HG03442 (cell line): ENCODE measurements at regions not wholly inside any gene's neighbourhood (a gene's known extent, or its start where the extent isn't known, plus 50 kb on each side); places are given as distances from the start of the nearest gene placed in this dataset.
A peak's percentile ranks its signal among the peaks of the same experiment; 100 is the strongest.
"Not testable (repeated sequence)": the region's sequence is repeated elsewhere in the genome, so short reads cannot be mapped to it uniquely, and the experiment has no call there.

ENCODE experiments used
- ATAC-seq: cut with Tn5 transposase; IDR thresholded peaks from one replicate; pipeline ENCODE4 v1.9.1; 2021; ENCODE audit warnings: mild to moderate bottlenecking, moderate library complexity; ENCODE audit not compliant: unreplicated experiment

DNA sequence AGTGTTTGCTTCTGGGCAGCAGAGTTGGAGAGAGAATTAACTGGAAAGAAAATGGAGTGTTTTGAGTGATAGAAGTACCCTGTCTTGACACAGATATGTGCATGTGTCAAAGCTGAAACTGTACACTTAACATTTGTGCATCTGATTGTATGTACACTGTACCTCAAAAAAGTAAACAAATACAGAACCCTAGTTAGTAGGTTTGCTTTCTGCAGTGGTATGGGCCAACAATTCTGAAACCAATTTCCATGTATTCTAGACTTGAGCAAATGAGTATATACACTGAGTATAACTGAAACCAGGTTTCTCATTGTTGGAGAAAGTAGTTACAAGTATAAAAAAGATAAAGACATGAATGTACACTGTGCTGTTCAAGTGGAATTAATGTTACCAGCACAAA lies 52.4 kb downstream of the ELAPOR2 start:
- ATAC-seq: no peak

DNA sequence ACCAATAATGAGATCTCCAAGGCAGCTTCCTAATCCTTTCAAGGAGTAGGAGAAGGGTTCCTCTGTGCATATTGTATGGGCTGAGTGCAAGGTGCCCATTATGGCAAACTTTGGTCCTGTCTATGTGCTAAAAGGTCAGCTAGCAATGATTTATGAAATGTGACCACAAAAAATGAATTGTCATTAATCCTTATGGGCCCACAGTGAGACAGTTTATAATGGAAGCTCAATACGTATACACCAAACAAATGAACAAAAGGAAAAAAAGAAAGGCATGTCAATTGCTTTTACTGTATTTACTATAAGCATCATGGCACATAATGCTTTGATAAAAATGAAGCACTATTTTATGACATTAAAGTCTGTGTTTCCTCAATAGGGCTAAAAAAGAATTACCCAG lies 54.5 kb downstream of the ELAPOR2 start:
- no peak for ATAC-seq

DNA sequence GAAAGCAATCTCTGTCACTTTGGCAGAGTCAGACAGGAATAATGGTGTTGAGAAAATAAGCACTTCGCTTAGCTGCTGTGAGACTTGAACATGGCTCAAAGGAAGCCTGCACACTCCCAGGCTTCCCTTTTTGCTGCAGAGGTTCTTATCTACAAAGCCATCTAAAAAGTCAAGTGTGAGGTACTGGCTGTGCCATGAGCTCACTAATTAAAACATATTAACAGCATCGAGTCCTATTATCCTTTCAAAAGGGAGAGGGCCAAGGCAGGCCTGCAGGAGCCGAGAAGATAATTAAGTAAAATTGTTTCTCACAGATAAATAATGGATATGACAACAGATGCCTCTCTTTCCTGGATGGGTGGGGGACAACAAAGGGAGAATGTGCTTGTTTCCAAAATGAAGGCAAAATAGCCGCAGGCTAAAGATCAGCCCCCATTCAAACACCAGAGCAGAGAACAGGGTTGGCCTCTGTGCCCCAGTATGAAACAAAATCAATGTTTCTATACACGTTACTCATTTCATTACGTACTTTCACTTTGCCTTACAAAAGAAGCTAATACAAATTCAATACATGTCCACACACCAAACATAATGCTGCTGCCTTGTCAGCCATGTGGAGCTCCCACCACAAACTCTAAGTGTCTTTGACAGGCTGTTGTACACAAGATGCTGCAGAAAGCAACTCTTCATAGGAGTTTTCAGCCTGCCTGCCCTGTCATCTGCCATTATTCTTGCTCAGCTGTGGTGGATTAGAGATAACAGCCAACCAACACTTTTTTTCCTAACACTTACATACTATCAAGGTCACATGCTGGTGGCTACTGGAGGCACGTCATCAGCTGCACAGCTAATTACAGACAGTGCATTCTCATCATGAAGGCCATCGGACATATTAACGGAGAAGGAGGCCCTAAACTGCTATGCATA lies 55.3 kb downstream of the ELAPOR2 start:
- ATAC-seq: no peak

DNA sequence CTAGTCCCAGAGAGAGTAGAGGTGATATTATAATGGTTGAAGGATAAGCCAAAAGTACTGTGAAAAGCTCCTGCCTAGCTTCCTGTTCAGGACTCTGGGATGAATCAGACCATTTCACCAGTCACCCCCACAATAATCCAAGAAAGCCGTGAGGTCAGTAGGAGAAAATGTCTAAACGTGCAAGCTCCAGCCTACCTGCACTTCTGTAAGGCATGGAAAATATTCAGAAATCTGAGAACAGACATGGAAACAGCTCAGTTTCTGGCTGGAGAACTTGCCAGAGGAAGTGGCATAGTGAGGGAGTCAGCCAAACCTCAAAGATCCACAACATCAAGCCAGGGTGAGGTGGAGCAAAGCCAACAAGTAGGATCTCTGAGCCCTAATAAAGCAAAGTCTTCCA lies 58.2 kb downstream of the ELAPOR2 start:
- ATAC-seq: no peak

DNA sequence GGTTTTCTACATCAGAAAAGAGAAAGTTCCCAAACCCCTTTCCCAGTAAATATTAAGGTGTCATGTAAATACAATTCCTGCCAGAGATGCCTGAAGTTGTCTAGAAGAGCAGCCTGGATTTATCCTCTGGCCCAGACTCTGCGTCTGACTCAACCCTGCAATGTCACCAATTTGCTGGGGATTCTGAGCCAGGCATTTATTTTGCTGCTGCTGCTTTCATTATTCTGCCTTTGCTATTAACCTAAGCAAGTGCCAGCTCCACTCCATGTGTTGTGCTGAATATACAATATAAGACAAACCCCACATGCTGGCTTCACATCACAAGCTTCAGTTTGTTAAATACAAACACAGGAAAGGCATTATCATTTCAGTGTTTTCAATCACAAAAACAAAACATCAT lies 59.1 kb downstream of the ELAPOR2 start:
- no peak for ATAC-seq

DNA sequence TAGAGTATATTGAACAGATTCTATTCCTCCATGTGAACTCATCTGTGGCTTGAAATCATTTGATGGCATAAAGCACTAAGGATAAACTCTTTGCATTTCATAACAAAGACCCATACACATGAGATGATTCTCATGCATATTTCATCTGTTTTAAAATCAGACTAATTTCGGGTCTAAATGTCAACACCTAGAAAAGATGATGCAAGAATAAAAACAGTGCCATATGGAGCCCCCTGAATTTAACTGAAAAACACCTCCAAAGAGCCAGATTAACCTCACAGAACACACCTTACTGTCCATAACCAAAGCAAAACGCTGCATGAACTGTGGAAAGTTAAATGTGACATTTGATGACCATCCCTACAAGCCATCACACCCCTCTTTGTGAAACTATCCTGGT lies 59.7 kb downstream of the ELAPOR2 start:
- ATAC-seq: no peak

DNA sequence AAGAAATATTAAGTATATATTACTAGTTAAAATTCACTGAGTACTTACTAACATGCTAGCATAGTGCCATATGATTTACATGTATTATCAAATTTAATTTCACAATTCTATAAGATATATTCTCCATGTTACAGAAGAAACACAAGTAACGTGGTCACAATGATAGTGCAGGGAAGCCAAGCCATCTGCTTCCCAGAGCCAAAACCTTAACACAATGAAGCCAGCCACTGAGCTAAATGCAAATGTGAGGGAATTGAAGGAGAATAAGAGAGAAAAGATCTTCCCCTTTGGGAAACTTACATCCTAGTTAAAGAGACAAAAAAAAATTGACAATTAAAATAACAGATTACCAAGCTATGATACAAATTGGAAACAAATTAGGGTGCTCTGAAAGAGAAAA lies 63.6 kb downstream of the ELAPOR2 start:
- ATAC-seq: no peak

DNA sequence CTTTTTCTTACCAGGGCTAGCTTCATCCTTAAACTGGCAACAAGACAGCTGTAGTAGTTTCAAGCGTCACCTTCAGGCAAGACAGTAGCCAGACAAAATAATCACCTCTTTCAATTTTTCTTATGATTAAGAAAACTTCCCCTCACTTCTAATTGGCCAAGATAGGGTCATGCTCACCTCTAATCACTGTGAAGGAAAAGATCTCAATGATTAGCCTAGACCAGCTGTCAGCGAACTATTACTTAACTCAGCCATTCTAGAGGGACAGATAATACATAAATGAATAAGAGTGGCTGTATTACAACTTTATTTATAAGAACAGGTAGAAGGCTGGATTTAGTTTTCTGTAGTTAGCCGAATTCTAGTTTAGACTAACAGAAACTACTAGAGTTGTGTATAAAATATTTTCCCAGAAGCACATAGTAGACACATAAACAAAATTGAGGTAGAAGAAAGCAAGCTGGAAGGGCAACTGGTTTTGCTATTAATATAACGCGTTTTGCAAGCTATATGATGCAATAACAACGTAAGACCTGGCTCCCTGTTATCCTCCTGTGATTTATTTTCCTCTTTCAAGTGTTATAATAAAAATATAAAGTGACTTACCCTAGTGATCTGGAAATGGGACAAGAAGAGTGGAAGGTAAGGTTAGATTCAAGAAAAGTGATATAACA lies 64.3 kb downstream of the ELAPOR2 start:
- ATAC-seq: no peak

DNA sequence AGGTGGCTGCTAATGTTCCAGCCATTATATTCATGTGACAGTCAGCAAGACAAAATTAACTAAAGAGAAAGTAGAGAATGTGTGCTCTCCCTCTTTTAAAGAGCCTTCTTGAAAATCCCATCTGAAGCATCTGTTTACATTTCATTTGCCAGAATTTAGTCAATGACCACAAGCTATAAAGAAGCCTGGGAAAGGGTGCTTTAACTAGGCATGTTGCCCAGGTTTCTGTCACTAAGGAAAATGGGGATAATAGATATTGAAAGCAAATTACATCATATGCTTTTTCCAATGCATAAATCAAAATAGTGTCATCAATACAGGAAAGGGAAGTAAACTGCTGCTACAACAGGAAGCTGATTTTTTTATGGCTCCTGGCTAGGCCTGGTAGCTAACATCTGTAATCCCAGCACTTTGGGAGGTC lies 67.7 kb downstream of the ELAPOR2 start:
- ATAC-seq: no peak

DNA sequence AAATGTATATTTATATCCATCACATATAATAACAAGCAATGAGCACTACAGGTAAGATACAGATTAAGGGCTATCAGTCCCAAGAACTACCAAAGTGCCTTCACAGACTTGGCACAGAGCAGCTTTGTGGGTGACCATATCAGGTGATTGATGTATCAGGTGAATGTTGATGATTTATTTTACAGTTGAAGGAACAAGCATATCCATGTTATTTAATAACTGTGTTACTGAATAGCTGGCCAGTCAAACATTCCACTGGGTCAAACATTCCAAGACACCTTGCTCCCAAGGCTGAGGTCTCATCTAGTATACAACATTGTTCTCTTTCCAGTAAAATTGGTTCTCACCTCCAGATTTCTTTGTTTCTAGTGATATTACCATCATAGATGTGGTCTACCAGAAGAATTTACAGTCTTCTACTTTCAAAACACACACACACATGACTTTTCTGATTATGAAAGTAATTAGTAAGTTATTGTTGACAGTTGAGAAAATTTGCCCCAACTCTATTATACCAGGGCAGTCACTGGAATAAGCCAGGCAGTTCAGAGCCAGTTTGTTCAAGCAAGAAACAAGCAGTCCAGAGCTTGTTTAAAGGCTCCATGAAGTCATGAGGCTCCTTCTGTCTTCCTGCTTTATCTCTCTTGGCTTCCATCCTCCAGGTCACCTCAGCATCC lies 68.2 kb downstream of the ELAPOR2 start:
- ATAC-seq: no peak

DNA sequence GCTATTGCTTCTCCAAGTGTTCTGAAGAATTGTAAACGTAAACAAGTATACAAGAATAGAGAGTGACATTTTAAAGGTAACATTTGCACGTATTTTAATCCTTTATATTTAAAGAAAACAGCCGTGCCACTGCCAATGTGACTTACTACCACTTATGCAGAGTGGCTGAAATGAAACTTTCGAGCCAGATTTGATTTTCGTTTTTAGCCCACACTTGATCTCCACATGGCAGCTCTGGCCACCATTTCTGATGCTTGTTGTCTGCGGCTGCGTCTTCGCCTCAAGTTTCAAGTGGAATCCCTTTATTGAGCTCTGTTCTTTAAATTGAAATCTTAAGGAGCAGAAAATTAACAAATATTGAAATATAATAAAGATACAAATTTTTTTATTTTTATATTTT lies 70.0 kb downstream of the ELAPOR2 start:
- no peak for ATAC-seq

DNA sequence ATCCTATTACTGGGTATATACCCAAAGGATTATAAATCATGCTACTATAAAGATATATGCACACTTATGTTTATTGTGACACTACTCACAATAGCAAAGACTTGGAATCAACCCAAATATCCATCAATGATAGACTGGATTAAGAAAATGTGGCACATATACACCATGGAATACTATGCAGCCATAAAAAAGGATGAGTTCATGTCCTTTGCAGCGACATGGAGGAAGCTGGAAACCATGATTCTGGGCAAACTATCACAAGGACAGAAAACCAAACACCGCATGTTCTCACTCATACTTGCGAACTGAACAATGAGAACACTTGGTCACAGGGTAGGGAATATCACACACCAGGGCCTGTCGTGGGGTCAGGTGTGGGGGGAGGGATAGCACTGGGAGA lies 71.6 kb downstream of the ELAPOR2 start:
- ATAC-seq: not testable (repeated sequence)

DNA sequence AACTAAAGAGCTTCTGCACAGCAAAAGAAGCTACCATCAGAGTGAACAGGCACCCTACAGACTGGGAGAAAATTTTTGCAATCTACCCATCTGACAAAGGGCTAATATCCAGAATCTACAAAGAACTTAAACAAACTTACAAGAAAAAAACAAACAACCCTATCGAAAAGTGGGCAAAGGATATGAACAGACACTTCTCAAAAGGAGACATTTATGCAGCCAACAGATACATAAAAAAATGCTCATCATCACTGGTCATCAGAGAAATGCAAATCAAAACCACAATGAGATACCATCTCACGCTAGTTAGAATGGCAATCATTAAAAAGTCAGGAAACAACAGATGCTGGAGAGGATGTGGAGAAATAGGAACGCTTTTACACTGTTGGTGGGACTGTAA lies 72.1 kb downstream of the ELAPOR2 start:
- ATAC-seq: not testable (repeated sequence)

DNA sequence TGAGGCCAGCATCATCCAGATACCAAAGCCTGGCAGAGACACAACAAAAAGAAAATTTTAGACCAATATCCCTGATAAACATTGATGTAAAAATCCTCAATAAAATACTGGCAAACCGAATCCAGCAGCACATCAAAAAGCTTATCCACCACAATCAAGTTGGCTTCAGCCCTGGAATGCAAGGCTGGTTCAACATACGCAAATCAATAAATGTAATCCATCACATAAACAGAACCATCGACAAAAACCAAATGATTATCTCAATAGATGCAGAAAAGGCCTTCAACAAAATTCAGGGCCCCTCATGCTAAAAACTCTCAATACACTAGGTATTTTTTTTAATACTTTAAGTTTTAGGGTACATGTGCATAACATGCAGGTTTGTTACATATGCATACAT lies 74.1 kb downstream of the ELAPOR2 start:
- ATAC-seq: not testable (repeated sequence)

DNA sequence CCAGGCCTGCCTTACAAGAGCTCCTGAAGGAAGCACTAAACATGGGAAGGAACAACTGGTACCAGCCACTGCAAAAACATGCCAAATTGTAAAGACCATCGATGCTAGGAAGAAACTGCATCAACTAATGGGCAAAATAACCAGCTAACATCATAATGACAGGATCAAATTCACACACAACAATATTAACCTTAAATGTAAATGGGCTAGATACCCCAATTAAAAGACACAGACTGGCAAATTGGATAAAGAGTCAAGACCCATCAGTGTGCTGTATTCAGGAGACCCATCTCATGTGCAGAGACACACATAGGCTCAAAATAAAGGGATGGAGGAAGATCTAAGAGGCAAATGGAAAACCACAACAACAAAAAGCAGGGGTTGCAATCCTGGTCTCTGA lies 75.8 kb downstream of the ELAPOR2 start:
- not testable (repeated sequence) for ATAC-seq

DNA sequence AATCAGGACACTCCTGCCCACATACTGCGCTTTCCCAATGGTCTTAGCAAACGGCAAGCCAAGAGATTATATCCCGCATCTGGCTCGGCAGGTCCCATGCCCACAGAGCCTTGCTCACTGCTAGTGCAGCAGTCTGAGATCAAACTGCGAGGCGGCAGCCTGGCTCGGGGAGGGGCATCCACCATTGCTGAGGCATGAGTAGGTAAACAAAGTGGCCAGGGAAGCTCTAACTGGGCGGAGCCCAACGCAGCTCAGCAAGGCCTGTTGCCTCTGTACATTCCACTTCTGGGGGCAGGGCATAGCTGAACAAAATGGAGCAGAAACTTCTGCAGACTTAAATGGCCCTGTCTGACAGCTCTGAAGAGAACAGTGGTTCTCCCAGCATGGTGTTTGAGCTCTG lies 77.5 kb downstream of the ELAPOR2 start:
- ATAC-seq: not testable (repeated sequence)

DNA sequence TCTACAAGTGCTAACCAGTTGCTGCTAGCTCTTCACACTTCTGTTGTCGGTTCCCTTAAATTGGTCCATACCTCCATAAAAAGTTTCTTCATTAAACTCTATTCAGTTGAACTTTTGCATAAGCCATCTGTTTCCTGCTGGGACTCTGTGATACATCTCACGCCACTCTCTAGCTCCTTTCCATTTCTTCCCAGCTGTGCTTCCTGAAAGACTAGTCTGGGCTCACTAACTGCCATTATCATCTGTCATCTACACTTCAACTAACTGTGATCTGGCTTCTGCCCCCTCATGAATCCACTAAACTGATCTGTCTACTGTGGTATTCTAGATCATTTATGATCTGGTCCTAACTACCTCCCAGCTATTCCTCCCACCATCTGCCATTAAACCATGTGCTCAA lies 78.3 kb downstream of the ELAPOR2 start:
- no peak for ATAC-seq

DNA sequence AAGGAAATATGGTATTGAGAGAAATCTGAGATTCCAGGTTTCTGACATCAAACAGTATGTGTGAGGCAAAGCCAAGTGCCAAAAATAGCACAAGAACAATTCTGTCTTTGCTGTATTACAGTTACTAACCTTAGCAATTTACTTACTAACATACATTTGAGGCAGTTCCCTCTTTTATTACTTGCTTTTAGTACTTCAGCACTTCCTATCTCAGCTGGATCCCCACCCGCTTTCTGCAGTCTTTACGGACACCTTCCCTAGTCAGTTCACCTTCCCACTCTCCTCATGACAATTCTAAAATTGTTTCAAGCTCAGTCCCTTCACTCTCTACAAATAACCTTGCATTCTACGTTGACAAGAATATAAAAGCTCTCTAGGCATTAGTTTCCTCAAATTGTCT lies 79.2 kb downstream of the ELAPOR2 start:
- ATAC-seq: no peak

DNA sequence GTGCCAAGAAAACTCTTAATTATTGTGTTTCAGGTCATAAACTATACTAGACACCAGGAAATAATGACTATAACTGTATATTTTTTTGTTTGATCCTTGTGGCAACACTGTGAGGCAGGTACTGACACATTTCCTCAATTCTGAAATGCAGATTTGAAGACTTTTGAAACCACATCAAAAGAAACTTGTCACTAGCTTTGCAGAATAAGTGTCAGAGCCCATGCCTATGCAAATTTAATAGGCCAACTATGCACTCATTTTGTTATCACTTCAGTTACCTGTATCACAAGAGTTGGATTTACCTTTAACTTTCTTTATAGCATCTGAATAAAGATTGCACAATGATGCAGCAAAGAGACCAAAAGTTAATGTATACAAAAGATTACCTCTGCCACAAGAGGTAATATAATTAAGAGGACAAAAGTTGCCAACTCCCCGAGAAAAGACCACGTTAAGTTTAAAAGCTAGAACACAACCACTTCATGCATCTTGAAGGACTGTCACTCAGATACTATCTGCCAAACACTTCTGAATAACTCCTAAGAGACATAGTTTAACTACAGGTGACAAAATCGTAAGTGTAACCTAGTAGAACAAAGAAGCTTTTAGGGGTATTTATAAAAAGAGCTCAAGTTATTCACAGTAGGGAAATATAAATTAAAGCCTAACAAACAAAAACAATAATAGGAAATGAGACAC lies 80.5 kb downstream of the ELAPOR2 start:
- peak; percentile 98 for ATAC-seq

DNA sequence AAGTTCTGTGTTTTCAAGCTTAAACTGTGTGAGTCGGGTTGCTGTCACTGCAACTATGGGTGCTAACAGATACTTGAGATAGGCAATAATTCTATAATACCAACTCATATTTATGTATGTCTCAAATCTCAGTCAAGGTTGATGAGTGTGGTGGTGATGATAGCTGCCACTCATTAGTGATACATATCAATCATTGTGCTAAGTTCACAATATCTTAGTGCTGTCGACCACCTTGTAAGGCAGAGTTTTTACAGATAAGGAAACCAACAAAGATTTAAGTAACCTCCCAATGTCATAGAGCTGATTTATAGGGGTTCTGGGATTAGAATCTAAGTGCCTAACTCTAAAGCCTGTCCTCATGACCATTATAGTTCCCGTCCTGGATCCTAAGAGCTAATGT lies 82.5 kb downstream of the ELAPOR2 start:
- no peak for ATAC-seq

DNA sequence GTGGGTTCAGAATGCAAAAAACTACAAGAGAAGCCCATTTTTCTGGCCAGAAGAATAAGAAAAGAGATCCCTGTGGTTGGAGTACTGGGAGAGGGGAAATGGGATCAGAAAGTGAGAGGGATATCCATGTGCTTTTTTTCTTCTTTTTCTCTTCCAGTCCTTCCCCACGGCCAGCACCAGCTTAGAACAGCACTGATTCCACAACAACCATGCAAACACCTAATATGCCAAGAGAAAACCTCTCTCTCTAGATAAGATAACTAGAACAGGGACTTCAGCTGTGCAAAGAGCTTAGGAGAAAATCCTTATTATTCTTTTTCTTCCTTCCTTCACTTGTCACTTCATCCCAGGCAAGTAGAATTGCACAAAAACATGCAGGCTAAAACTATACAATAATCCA lies 83.5 kb downstream of the ELAPOR2 start:
- ATAC-seq: no peak
